ENCODE measurements at regions not wholly inside any gene's neighbourhood (a gene's known extent, or its start where the extent isn't known, plus 50 kb on each side); places are given as distances from the start of the nearest gene placed in this dataset.

DNA sequence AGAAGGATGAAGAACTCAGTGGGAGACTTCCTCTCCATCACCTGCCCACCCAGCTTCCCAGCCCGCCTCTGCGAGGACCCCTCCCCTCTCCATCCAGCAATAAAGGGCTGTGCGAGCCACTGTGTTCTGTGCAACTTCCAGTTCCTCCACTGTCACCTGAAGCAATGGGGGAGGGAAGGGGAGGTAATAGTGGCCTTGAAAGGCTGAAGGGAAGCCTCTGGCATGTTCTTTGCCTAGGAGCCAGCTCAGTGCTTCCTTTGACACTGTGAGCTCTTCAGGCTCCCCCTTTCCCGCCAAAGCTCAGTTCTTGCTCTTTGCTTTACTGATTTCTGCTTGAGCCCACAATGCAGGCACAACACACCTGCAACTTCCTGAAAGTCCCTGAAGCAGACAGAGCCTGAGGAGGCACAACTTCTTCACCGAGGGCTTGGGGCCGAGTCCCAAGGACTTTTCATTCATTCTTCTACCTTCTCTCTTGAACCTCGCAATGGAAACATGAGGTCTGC lies 73.2 kb upstream of the DOCK9 start:
- no peak for TF ChIP-seq CTCF (IDR thresholded peaks at IDR 0.05; ENCODE audit: control extremely low read depth, extremely low read depth, low read depth, missing control alignments)
- DNase-seq (ENCODE audit: extremely low spot score): no peak
- ChIA-PET CTCF (interaction anchor here (1.7 kb wide), 1 partner anchor 10 kb away, joined by 4 read pairs; no protein-coding TSS in a partner anchor), POLR2A (no interaction called here)

DNA sequence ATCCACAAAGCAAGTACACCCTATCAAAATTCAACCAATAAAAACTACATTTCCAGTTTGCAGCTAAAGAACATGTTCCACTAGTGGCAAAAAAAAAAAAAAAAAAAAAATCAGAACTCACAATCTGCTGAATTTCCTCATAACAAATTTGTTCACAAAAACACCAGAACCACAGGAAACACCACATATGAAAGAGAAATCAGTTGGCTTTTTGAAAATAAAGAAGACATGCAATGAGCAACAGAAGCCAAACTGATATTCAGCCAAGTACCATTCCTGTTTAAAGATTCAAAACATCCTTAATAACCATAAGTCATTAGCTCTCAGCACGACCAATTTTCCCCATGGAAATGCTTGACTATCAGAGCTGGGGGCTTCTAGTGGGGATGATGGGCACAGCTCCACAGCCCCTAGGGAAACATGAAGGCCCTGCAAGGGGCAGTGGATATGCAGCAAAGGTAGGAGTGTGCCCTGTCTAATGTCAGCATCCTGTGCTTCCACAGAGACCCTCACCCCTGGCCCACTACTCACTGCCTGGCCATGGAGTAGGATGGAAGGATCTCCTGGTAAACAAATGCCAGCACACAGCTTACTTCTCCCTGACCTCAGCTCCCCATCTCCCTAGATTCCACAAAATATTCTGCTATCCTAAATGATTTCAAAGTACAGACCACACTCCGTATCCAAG lies 74.0 kb upstream of the DOCK9 start:
- ChIA-PET POLR2A (no interaction called here), CTCF (interaction anchor here (1.7 kb wide), 1 partner anchor 9 kb away, joined by 4 read pairs; no protein-coding TSS in a partner anchor)
- no peak for TF ChIP-seq CTCF (IDR thresholded peaks at IDR 0.05; ENCODE audit: control extremely low read depth, extremely low read depth, low read depth, missing control alignments)
- DNase-seq (ENCODE audit: extremely low spot score): no peak

DNA sequence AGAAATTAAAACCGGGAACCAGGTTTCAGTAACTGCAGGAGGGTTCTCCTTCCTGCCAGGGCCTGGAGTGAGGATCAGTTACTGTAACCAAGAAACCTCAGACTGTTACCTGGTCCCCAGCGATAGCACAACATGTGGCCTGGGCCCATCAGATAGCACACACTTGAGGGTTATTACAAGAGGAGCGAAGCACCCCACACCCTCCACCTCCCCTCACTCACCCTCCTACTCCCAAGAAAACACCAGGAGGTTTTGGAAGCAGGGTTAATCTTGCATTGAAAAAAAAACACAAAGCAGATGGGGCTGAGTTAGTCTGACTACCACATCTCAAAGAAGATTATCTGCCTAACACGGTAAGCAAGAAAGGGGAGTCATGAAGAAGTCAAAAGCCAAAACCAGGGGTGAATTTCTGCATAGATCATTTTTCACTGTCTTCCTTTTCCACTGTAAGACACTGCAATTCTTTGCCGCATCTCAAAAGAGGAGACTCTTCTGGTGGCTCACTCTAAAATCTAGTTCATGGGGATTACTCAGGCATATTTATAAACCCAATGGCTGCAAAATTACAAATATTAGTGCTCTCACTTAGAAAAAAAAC lies 75.9 kb upstream of the DOCK9 start:
- ChIA-PET POLR2A (no interaction called here), CTCF (no interaction called here)
- no peak for DNase-seq (ENCODE audit: extremely low spot score)
- no peak for TF ChIP-seq CTCF (IDR thresholded peaks at IDR 0.05; ENCODE audit: control extremely low read depth, extremely low read depth, low read depth, missing control alignments)

DNA sequence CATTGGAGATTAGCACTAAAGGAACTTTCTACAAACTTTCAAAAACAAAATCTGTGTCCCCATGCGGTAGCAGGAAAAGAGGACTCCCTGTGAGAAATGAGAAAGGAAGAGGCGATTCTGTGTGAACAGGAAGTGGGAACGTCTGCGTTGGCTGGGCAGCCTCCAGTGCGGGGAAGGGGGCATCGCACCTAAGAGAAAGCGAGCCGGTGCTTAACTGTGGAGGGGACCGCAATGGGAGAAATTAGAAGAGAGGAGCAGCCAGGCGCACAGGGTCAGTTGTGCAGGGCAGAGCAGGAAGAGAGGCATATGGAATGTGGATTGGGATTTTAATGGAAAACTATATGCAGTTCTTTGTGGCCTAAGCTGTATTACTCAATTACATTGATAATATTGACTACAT lies 77.4 kb upstream of the DOCK9 start:
- no peak for TF ChIP-seq CTCF (IDR thresholded peaks at IDR 0.05; ENCODE audit: control extremely low read depth, extremely low read depth, low read depth, missing control alignments)
- no peak for DNase-seq (ENCODE audit: extremely low spot score)
- POLR2A ChIA-PET: no interaction called here
- CTCF ChIA-PET: interaction anchor here (1.3 kb wide), 1 partner anchor 21 kb away, joined by 3 read pairs; no protein-coding TSS in a partner anchor

DNA sequence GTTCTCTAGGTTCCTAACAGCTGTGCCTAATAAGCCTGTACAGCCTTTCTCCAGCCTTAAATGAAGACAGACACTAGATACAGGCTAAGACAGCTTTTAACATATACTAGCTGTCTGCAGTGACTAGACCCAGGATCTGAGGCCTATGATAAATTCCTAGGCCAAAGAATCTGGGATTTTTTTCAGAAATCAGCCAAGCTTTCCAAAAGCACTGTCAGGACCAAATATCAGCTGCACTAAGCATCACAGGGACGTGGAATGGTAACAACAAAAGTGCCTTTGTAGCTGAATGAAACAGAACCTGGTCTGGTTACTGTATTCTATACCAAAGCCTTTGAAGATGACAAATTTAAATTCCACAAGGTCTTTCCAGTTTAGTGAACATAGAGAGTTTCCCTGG lies 77.9 kb upstream of the DOCK9 start:
- no peak for TF ChIP-seq CTCF (IDR thresholded peaks at IDR 0.05; ENCODE audit: control extremely low read depth, extremely low read depth, low read depth, missing control alignments)
- no peak for DNase-seq (ENCODE audit: extremely low spot score)
- POLR2A ChIA-PET: no interaction called here
- CTCF ChIA-PET: interaction anchor here (1.3 kb wide), 1 partner anchor 22 kb away, joined by 3 read pairs; no protein-coding TSS in a partner anchor

DNA sequence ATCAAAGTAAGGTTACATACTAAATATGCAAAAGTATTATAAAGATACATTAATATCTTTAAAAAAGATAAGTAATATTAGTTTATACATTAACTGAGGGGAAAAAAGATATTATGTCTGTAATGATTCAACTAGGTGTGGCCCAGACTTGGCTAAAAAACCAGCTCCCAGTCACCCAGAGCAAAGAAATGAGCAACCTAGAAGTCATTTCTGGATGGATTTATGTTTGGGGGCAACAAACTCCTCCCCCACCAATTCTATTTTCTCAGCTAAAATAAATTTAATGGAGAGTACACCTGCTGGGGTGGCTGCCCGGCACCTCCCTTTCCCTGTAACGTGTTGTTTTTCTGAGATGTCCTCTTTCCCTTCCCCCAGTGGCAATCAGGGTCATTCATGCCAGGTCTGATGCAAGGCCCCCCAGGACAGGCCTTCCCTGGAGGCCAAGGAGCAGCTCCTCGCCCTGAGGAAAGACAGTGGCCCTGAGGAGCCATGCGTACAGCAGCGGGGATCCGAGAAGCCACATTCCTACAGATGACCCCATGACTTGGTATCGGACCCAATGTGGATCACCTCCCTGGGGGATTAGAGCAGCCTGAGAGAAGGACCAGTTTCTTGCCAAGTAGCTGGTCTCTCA lies 78.6 kb upstream of the DOCK9 start:
- no peak for DNase-seq (ENCODE audit: extremely low spot score)
- ChIA-PET POLR2A (no interaction called here), CTCF (interaction anchor here (1.3 kb wide), 1 partner anchor 22 kb away, joined by 3 read pairs; no protein-coding TSS in a partner anchor)
- no peak for TF ChIP-seq CTCF (IDR thresholded peaks at IDR 0.05; ENCODE audit: control extremely low read depth, extremely low read depth, low read depth, missing control alignments)
